GM18520 (cell line): ENCODE measurements at regions not wholly inside any gene's neighbourhood (a gene's known extent, or its start where the extent isn't known, plus 50 kb on each side); places are given as distances from the start of the nearest gene placed in this dataset.

Source experiments
- ATAC-seq: cut with Tn5 transposase; IDR thresholded peaks from one replicate; pipeline ENCODE4 v1.9.1; 2021; ENCODE audit not compliant: unreplicated experiment

GRCh38 chr1:96352733-96353132 lies 368.9 kb upstream of the PTBP2 start:
- no peak for ATAC-seq

GRCh38 chr1:96355521-96355920 lies 366.1 kb upstream of the PTBP2 start:
- ATAC-seq, result no peak

GRCh38 chr1:96355961-96356360 lies 365.6 kb upstream of the PTBP2 start:
- ATAC-seq, result no peak

GRCh38 chr1:96357141-96357765 lies 364.3 kb upstream of the PTBP2 start:
- no peak for ATAC-seq

- no peak for ATAC-seq
Measured at GRCh38 chr1:96358057-96358456, 363.5 kb upstream of the PTBP2 start.

GRCh38 chr1:96360036-96360795 lies 361.4 kb upstream of the PTBP2 start:
- no peak for ATAC-seq

- no peak for ATAC-seq
Measured at GRCh38 chr1:96361271-96361856, 360.2 kb upstream of the PTBP2 start.

- ATAC-seq, result no peak
Measured at GRCh38 chr1:96361961-96362360, 359.6 kb upstream of the PTBP2 start.

GRCh38 chr1:96362623-96363022 lies 359.0 kb upstream of the PTBP2 start:
- ATAC-seq, result peak; percentile 94

GRCh38 chr1:96363826-96364225 lies 357.8 kb upstream of the PTBP2 start:
- ATAC-seq, result no peak

- ATAC-seq, result no peak
Measured at GRCh38 chr1:96364576-96364975, 357.0 kb upstream of the PTBP2 start.

GRCh38 chr1:96365076-96365475 lies 356.5 kb upstream of the PTBP2 start:
- ATAC-seq, result no peak

GRCh38 chr1:96365596-96366390 lies 355.8 kb upstream of the PTBP2 start:
- no peak for ATAC-seq

- ATAC-seq, result no peak
Measured at GRCh38 chr1:96366516-96366915, 355.1 kb upstream of the PTBP2 start.

- ATAC-seq, result no peak
Measured at GRCh38 chr1:96367791-96368190, 353.8 kb upstream of the PTBP2 start.

- no peak for ATAC-seq
Measured at GRCh38 chr1:96370757-96371156, 350.8 kb upstream of the PTBP2 start.

- no peak for ATAC-seq
Measured at GRCh38 chr1:96372881-96373280, 348.7 kb upstream of the PTBP2 start.

- no peak for ATAC-seq
Measured at GRCh38 chr1:96374076-96374762, 347.4 kb upstream of the PTBP2 start.

- ATAC-seq, result no peak
Measured at GRCh38 chr1:96376846-96377245, 344.7 kb upstream of the PTBP2 start.

GRCh38 chr1:96384611-96385010 lies 337.0 kb upstream of the PTBP2 start:
- no peak for ATAC-seq

GRCh38 chr1:96387785-96388184 lies 333.8 kb upstream of the PTBP2 start:
- ATAC-seq, result no peak
